Neuronal stem cell (in vitro differentiated cells): ENCODE measurements at regions not wholly inside any gene's neighbourhood (a gene's known extent, or its start where the extent isn't known, plus 50 kb on each side); places are given as distances from the start of the nearest gene placed in this dataset.

Experiments
- DNase-seq: peaks from one replicate; pipeline ENCODE4 v3.0.0-alpha.2; 2013; ENCODE audit warnings: low spot score
- H2AFZ ChIP-seq: one replicate; pipeline ENCODE4 v1.6.1; 2013; ENCODE audit warnings: mild to moderate bottlenecking, low read length, inconsistent platforms
- H2AK5ac ChIP-seq: 2 replicates; pipeline ENCODE4 v1.6.1; 2013; ENCODE audit warnings: low read depth, mild to moderate bottlenecking, inconsistent platforms, low read length, moderate library complexity, mixed read lengths
- H2BK120ac ChIP-seq: 2 replicates; pipeline ENCODE4 v1.6.1; 2013; ENCODE audit warnings: low read depth, mild to moderate bottlenecking, inconsistent platforms, low read length, moderate library complexity, mixed read lengths
- H2BK12ac ChIP-seq: one replicate; pipeline ENCODE4 v1.6.1; 2013; ENCODE audit warnings: low read length, inconsistent platforms
- H2BK15ac ChIP-seq: 2 replicates; pipeline ENCODE4 v1.6.1; 2013; ENCODE audit warnings: mild to moderate bottlenecking, low read length, inconsistent platforms, mixed read lengths
- H2BK5ac ChIP-seq: one replicate; pipeline ENCODE4 v1.6.1; 2013; ENCODE audit warnings: inconsistent platforms, mild to moderate bottlenecking, low read length, moderate library complexity
- H3K14ac ChIP-seq: one replicate; pipeline ENCODE4 v1.6.1; 2013; ENCODE audit warnings: low read length, inconsistent platforms
- H3K18ac ChIP-seq: 2 replicates; pipeline ENCODE4 v1.6.1; 2013; ENCODE audit warnings: low read length, inconsistent platforms
- H3K23ac ChIP-seq: 2 replicates; pipeline ENCODE4 v1.6.1; 2013; ENCODE audit warnings: low read depth, mild to moderate bottlenecking, mixed read lengths, low read length, inconsistent platforms; ENCODE audit not compliant: poor library complexity
- H3K27ac ChIP-seq: replicated peaks from 3 replicates; pipeline ENCODE4 v1.5.1; 2013; ENCODE audit warnings: low read length, inconsistent platforms
- H3K27me3 ChIP-seq, 3 experiments: 2 replicates each; pipeline ENCODE4 v1.6.1; 2013; ENCODE audit warnings: low read length in 3 of 3, mild to moderate bottlenecking in 2 of 3, inconsistent platforms in 1 of 3, low read depth in 1 of 3, mixed read lengths in 1 of 3, moderate library complexity in 1 of 3; ENCODE audit not compliant: control insufficient read depth in 3 of 3, insufficient read depth in 3 of 3
- H3K36me3 ChIP-seq, 2 donors: replicated peaks in 1 of 2; 2 replicates each; pipeline ENCODE4 v1.6.1; 2013; ENCODE audit warnings: low read length in 2 of 2; ENCODE audit not compliant: control insufficient read depth in 2 of 2, insufficient read depth in 2 of 2
- H3K4ac ChIP-seq: 2 replicates; pipeline ENCODE4 v1.6.1; 2013; ENCODE audit warnings: inconsistent platforms, mild to moderate bottlenecking, low read length, moderate library complexity
- H3K4me1 ChIP-seq, 2 donors: 1 replicate in 1 of 2; 2 replicates in 1 of 2; pipeline ENCODE4 v1.6.1; 2013; ENCODE audit warnings: low read length in 2 of 2, low read depth in 1 of 2; ENCODE audit not compliant: control insufficient read depth in 2 of 2, insufficient read depth in 1 of 2
- H3K4me2 ChIP-seq: one replicate; pipeline ENCODE4 v1.6.1; 2013; ENCODE audit warnings: mild to moderate bottlenecking, low read length, inconsistent platforms; ENCODE audit not compliant: insufficient read depth, poor library complexity, severe bottlenecking
- H3K4me3 ChIP-seq, 2 donors: 2 replicates each; pipeline ENCODE4 v1.5.1; 2013; ENCODE audit warnings: low read length in 2 of 2, mild to moderate bottlenecking in 2 of 2, inconsistent platforms in 1 of 2, moderate library complexity in 1 of 2
- H3K79me1 ChIP-seq: one replicate; pipeline ENCODE4 v1.6.1; 2013; ENCODE audit warnings: low read depth, mild to moderate bottlenecking, inconsistent platforms, low read length, moderate library complexity
- H3K9ac ChIP-seq: one replicate; pipeline ENCODE4 v1.6.1; 2013; ENCODE audit warnings: mild to moderate bottlenecking, low read depth, low read length, inconsistent platforms; ENCODE audit not compliant: poor library complexity
- H3K9me3 ChIP-seq, 2 donors: replicated peaks in 1 of 2; 2 replicates each; pipeline versions ENCODE3 to v1.6.1; 2013; ENCODE audit warnings: low read length in 2 of 2, mild to moderate bottlenecking in 2 of 2, inconsistent platforms in 1 of 2, low read depth in 1 of 2, mixed read lengths in 1 of 2, moderate library complexity in 1 of 2; ENCODE audit not compliant: control insufficient read depth in 2 of 2, insufficient read depth in 1 of 2
- H4K8ac ChIP-seq: one replicate; pipeline ENCODE4 v1.6.1; 2013; ENCODE audit warnings: low read depth, mild to moderate bottlenecking, inconsistent platforms, low read length, moderate library complexity
- H4K91ac ChIP-seq: one replicate; pipeline ENCODE4 v1.6.1; 2013; ENCODE audit warnings: low read length, low read depth, mild to moderate bottlenecking, inconsistent platforms; ENCODE audit not compliant: poor library complexity
- WGBS, 2 donors: extraction: QIAGEN DNeasy Blood & Tissue Kit; methylation state at CpG; one replicate each; pipeline ENCODE4 v1.1.7; 2013; ENCODE audit warnings: missing lambda C conversion rate in 2 of 2, mixed read lengths in 1 of 2; ENCODE audit not compliant: insufficient read length in 2 of 2, insufficient replicate concordance in 1 of 2; ENCODE audit errors: extremely low coverage in 2 of 2; 5-methylcytosine and 5-hydroxymethylcytosine counted together

- WGBS, 2 donors = no CpG with 5 or more reads among the region's 1 CpG
- Histone ChIP-seq H3K14ac (no peak overlapping the region), H4K8ac (no peak overlapping the region)
Observed at GRCh38 chr1:118363396-118363795, 178.4 kb upstream of the SPAG17 start.

GRCh38 chr1:118360817-118361216 is 175.8 kb upstream of the SPAG17 start:
- Histone ChIP-seq H3K4ac (no peak overlapping the region), H3K14ac (no peak overlapping the region), H3K4me1 (no peaks in the 10 kb centered on the region), H2BK15ac (no peak overlapping the region), H2AFZ (no peak overlapping the region), H3K27me3 (no peaks in the 10 kb centered on the region), H3K36me3 (no peaks in the 10 kb centered on the region), H2BK5ac (no peak overlapping the region), H2AK5ac (no peak overlapping the region), H3K27ac (no peak overlapping the region), H4K91ac (no peak overlapping the region), H3K18ac (no peak overlapping the region), H3K4me3 (no peak overlapping the region), H3K4me2 (no peak overlapping the region), H3K23ac (no peak overlapping the region), H2BK120ac (no peak overlapping the region), H3K9ac (no peak overlapping the region), H3K9me3 (peaks cover 0 to 5% of the 10 kb centered on the region in 2 donors), H3K79me1 (no peaks in the 10 kb centered on the region), H4K8ac (no peak overlapping the region), H2BK12ac (no peak overlapping the region)
- no CpG with 5 or more reads among the region's 2 CpGs for WGBS, 2 donors
- DNase-seq = no peak

More at GRCh38 chr1:118363396-118363795, 178.4 kb upstream of the SPAG17 start:
- H3K79me1 ChIP-seq = no peaks in the 10 kb centered on the region
- H4K91ac ChIP-seq = no peak overlapping the region
- H2AK5ac ChIP-seq = no peak overlapping the region
- H2BK15ac ChIP-seq = no peak overlapping the region
- H3K18ac ChIP-seq = no peak overlapping the region
- no peaks in the 10 kb centered on the region for H3K36me3 ChIP-seq
- no peak overlapping the region for H2BK12ac ChIP-seq
- H3K4me2 ChIP-seq = no peak overlapping the region
- H2AFZ ChIP-seq = no peak overlapping the region
- no peaks in the 10 kb centered on the region for H3K27me3 ChIP-seq
- peaks cover 0 to 5% of the 10 kb centered on the region in 2 donors for H3K9me3 ChIP-seq
- no peak overlapping the region for H3K27ac ChIP-seq
- no peak for DNase-seq
- no peak overlapping the region for H2BK120ac ChIP-seq
- H3K9ac ChIP-seq = no peak overlapping the region
- H3K23ac ChIP-seq = no peak overlapping the region
- H2BK5ac ChIP-seq = no peak overlapping the region
- no peak overlapping the region for H3K4me3 ChIP-seq
- no peak overlapping the region for H3K4ac ChIP-seq
- no peaks in the 10 kb centered on the region for H3K4me1 ChIP-seq

- H3K27ac ChIP-seq = no peak overlapping the region
- no peak overlapping the region for H2BK15ac ChIP-seq
- H2BK12ac ChIP-seq = no peak overlapping the region
- no peaks in the 10 kb centered on the region for H3K4me1 ChIP-seq
- no peaks in the 10 kb centered on the region for H3K36me3 ChIP-seq
- H2BK5ac ChIP-seq = no peak overlapping the region
- no CpG with 5 or more reads among the region's 3 CpGs for WGBS, 2 donors
- H3K27me3 ChIP-seq = no peaks in the 10 kb centered on the region
- H3K4me2 ChIP-seq = no peak overlapping the region
- no peak overlapping the region for H2AK5ac ChIP-seq
- H3K9me3 ChIP-seq = no peaks in the 10 kb centered on the region
- H3K4ac ChIP-seq = no peak overlapping the region
- H3K79me1 ChIP-seq = no peaks in the 10 kb centered on the region
- no peak overlapping the region for H2AFZ ChIP-seq
- no peak overlapping the region for H3K23ac ChIP-seq
- H3K18ac ChIP-seq = no peak overlapping the region
- no peak overlapping the region for H2BK120ac ChIP-seq
- no peak for DNase-seq
- no peak overlapping the region for H3K4me3 ChIP-seq
- no peak overlapping the region for H4K8ac ChIP-seq
- no peak overlapping the region for H4K91ac ChIP-seq
- no peak overlapping the region for H3K14ac ChIP-seq
- no peak overlapping the region for H3K9ac ChIP-seq
Observed at GRCh38 chr1:118346936-118347335, 161.9 kb upstream of the SPAG17 start.

- Histone ChIP-seq H4K91ac (no peak overlapping the region), H2BK15ac (no peak overlapping the region), H2AK5ac (no peak overlapping the region), H3K9me3 (no peaks in the 10 kb centered on the region), H2AFZ (no peak overlapping the region), H3K36me3 (no peaks in the 10 kb centered on the region), H4K8ac (no peak overlapping the region), H2BK12ac (no peak overlapping the region), H3K4me1 (no peaks in the 10 kb centered on the region), H3K4ac (no peak overlapping the region), H3K27ac (no peak overlapping the region), H3K4me3 (no peak overlapping the region), H3K27me3 (no peaks in the 10 kb centered on the region), H3K14ac (no peak overlapping the region), H2BK120ac (no peak overlapping the region), H3K18ac (no peak overlapping the region), H3K79me1 (no peaks in the 10 kb centered on the region), H2BK5ac (no peak overlapping the region), H3K9ac (no peak overlapping the region), H3K23ac (no peak overlapping the region), H3K4me2 (no peak overlapping the region)
- no peak for DNase-seq
- WGBS, 2 donors = no CpG with 5 or more reads among the region's 5 CpGs
Observed at GRCh38 chr1:118340928-118341910, 156.2 kb upstream of the SPAG17 start.
